Adipocyte (in vitro differentiated cells): ENCODE measurements at regions not wholly inside any gene's neighbourhood (a gene's known extent, or its start where the extent isn't known, plus 50 kb on each side); places are given as distances from the start of the nearest gene placed in this dataset.

Experiments
- DNase-seq: peaks from one replicate; pipeline ENCODE4 v3.0.0-alpha.2; 2015; ENCODE audit warnings: low read depth
- H3K27me3 ChIP-seq: replicated peaks from 2 replicates; pipeline ENCODE4 v1.7.0; 2013; ENCODE audit warnings: mild to moderate bottlenecking, low read length, moderate library complexity; ENCODE audit not compliant: control insufficient read depth, insufficient read depth
- H3K36me3 ChIP-seq: 2 replicates; pipeline ENCODE4 v1.7.0; 2013; ENCODE audit warnings: low read length, mild to moderate bottlenecking, moderate library complexity; ENCODE audit not compliant: control insufficient read depth, insufficient read depth, severe bottlenecking
- H3K4me1 ChIP-seq: 2 replicates; pipeline ENCODE4 v1.7.0; 2013; ENCODE audit warnings: mild to moderate bottlenecking, low read length, moderate library complexity; ENCODE audit not compliant: control insufficient read depth, insufficient read depth
- H3K4me3 ChIP-seq: 2 replicates; pipeline ENCODE4 v1.7.0; 2013; ENCODE audit warnings: mild to moderate bottlenecking, low read length, moderate library complexity
- H3K9ac ChIP-seq: 2 replicates; pipeline ENCODE4 v1.7.0; 2013; ENCODE audit warnings: mild to moderate bottlenecking, low read length, moderate library complexity
- H3K9me3 ChIP-seq: 2 replicates; pipeline ENCODE4 v1.7.0; 2013; ENCODE audit warnings: mild to moderate bottlenecking, low read length, moderate library complexity; ENCODE audit not compliant: control insufficient read depth

DNA sequence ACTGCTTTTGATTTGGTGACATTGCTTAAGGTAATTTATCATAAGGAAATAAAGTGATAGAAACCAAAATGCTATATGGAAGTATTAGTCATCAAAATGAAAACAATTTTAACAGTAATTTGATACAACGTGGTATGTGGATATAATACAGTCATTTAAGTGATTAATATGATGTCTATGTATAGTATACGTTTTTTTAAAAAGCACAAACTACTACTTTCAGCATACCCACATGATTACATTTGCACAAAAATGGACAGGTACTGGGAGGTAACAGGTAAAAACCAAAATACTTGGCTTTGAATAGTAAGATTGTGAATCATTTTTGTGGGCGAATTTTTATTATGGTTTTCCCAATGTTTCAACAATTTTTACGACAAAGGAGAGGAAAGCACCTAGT is 97.6 kb downstream of the OGFRL1 start:
- peaks cover 49% of the 10 kb centered on the region for H3K4me1 ChIP-seq
- no peak overlapping the region for H3K4me3 ChIP-seq
- no peaks in the 10 kb centered on the region for H3K9me3 ChIP-seq
- peaks cover 10% of the 10 kb centered on the region for H3K36me3 ChIP-seq
- no peaks in the 10 kb centered on the region for H3K27me3 ChIP-seq
- DNase-seq, result no peak
- peak overlapping the region; percentile 53 for H3K9ac ChIP-seq

DNA sequence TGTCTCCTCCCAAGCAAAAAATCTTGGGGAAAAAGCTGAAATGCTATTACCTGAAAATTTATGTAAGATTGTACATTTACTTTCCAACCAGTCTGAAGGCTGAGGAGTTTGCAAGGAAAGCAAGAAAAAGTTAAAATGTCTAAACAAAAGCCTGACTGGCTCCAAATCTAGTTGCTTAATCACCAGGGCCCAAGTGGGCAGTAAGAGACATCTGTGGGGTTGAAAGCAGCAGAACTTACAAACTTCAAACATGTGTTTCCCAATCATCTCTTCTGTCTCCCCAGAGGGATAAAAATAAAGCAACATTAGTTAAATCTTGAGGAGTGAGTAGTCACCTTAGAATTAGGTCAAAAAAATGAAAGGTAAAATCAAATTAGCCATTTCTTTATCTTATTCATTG is 98.6 kb downstream of the OGFRL1 start:
- peak; percentile 81 for DNase-seq
- peaks cover 10% of the 10 kb centered on the region for H3K36me3 ChIP-seq
- H3K27me3 ChIP-seq, result no peaks in the 10 kb centered on the region
- no peaks in the 10 kb centered on the region for H3K9me3 ChIP-seq
- peak overlapping the region; percentile 53 for H3K9ac ChIP-seq
- peaks cover 48% of the 10 kb centered on the region for H3K4me1 ChIP-seq
- H3K4me3 ChIP-seq, result peak overlapping the region; percentile 54

DNA sequence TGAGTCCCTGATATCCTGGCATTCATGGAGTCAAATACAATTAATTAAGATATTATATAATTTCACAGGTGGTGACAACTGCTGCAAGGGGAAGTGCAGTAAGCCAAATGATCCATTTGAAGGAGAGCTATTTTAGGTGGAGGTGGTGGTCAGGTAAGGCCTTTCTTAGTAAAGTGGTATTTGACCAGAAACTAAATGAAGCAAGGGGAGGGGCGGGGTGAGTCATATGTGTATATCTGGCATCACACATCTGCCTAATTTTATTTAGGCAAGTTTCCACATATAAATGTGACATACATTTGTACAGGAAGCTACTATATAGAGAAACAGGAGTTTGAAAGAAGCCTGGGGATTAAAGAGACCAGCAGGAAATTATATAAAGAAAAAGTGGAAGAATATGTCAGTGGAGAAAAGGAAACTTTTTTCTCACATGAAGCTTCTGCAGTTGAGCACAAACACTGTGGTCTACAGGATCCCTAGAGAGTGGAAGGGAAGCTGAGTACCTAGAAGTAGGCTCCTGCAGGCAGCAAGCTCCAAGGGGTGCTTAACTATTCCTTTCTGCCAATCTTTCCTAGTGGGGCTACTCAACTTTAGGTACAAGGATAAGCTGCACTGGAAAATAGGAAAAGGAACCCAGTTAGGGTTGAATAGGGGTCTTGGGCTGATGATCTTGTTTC is 99.6 kb downstream of the OGFRL1 start:
- Histone ChIP-seq H3K4me1 (peaks cover 56% of the 10 kb centered on the region), H3K9ac (peak overlapping the region; percentile 0), H3K4me3 (peak overlapping the region; percentile 23), H3K27me3 (no peaks in the 10 kb centered on the region), H3K9me3 (no peaks in the 10 kb centered on the region), H3K36me3 (peaks cover 4% of the 10 kb centered on the region)
- DNase-seq, result no peak

DNA sequence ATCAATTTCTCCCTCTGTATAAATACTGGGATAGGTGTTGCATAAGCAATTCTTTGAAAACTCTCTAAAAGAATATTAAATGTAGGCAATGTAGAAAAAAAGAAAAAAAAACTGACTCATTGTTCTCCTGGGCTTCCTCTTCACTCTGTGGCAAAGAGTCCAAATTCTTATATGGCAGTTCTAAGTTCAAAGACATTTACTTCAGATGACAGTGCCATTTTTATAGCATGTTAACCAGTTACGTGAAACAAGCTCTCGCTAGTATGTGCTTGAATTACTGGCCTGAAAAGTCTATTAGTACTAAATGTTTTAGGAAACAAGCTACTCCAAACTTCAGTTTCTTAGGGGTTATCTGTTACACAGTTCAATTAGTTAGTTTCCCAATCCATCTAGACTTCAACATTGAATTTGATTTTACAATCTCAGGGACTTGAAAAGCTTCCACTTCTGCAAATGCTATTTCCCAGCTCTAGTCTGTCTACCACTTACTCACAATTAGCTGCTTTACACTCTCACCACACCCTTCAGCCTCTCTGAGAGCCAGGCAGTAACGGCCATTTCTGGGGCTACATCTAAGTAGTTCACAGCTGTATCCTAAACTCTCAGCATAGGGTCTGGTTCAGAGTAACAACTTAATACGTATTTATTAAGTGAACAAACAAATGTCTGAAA is 100.4 kb downstream of the OGFRL1 start:
- Histone ChIP-seq H3K4me1 (peaks cover 64% of the 10 kb centered on the region), H3K4me3 (peak overlapping the region; percentile 23), H3K27me3 (no peaks in the 10 kb centered on the region), H3K36me3 (no peaks in the 10 kb centered on the region), H3K9me3 (no peaks in the 10 kb centered on the region), H3K9ac (peak overlapping the region; percentile 0)
- no peak for DNase-seq

DNA sequence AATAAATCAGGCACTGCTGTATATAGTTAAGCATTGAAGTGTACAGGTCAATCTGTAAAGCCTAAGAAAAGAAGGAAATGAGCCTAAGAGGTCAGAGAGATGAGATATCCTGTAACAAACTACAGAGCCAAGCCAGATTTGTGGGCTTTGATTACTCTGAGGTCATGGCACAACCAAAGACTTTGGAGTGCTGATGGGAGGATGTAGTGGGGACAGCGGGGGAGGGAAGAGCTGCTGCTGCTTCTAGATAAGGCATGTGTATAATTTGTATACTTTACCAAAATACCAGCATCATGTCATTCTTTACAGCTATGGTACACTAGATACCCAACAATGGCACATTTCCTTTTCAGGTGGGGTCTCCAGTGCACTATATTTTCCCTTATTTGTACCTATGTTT is 102.5 kb downstream of the OGFRL1 start:
- Histone ChIP-seq H3K36me3 (no peaks in the 10 kb centered on the region), H3K4me1 (peaks cover 70% of the 10 kb centered on the region), H3K9me3 (no peaks in the 10 kb centered on the region), H3K9ac (no peak overlapping the region), H3K27me3 (no peaks in the 10 kb centered on the region), H3K4me3 (no peak overlapping the region)
- no peak for DNase-seq

DNA sequence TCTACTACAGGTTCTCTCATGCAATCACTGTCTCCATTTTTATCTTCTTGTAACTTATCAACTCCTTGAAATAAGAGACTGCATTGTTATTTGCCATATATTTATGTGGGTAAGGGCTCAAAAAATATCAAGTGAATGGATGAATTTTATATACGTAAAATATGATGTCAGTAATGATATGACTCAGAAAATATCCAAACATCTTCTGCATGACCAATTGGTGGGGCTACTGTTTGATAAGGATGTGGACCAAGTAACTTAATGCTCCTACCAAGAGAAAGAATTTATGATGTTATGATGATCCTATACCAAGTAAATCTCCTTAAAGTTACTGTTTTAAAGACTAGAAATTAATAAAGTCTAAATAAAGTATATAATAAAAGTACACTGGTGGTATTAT is 103.7 kb downstream of the OGFRL1 start:
- Histone ChIP-seq H3K27me3 (no peaks in the 10 kb centered on the region), H3K36me3 (peaks cover 8% of the 10 kb centered on the region), H3K4me1 (peaks cover 59% of the 10 kb centered on the region), H3K4me3 (no peak overlapping the region), H3K9ac (no peak overlapping the region), H3K9me3 (no peaks in the 10 kb centered on the region)
- DNase-seq, result no peak

DNA sequence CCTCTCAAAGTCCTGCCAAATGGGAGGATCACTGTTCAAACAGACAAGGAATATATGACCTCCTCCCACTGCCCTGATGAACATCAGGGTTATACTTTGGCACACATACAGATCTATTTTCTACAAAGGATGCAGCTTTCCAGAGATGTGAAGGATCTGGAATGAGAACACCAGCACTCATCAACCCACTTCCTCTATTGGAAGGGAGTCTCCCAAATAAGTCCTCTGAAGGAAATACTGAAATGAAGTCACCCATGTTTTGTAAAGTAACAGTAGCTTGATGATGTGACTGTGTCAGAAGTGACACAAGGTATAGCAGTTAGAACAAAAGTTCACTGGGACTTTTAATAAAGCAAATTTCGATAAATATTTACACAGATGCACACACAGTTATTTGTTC is 104.9 kb downstream of the OGFRL1 start:
- peaks cover 15% of the 10 kb centered on the region for H3K36me3 ChIP-seq
- H3K4me3 ChIP-seq, result peak overlapping the region; percentile 64
- H3K4me1 ChIP-seq, result peaks cover 47% of the 10 kb centered on the region
- H3K27me3 ChIP-seq, result no peaks in the 10 kb centered on the region
- no peak for DNase-seq
- no peaks in the 10 kb centered on the region for H3K9me3 ChIP-seq
- H3K9ac ChIP-seq, result peak overlapping the region; percentile 59

DNA sequence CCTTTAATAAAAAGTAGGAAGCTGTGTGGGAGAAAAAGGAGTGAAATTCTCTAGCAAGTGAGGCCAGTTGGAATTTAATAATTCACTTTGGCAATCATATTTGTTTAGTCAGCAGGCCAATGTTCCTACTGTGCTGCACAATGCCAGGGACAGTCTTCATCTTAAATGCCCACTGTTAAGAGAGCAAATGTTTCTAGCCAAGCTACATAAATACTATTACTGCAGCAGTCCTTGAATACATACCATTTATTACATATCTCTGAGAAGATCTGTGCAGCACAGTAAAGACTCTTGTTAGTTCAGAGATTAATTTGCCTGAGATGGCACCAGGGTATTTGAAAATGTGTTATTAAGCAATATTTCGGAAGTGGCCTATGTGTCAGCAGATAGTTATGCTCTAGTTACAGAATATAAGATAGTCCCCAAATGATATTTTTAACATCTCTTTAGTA is 105.4 kb downstream of the OGFRL1 start:
- peak; percentile 63 for DNase-seq
- no peaks in the 10 kb centered on the region for H3K27me3 ChIP-seq
- peak overlapping the region; percentile 64 for H3K4me3 ChIP-seq
- peak overlapping the region; percentile 59 for H3K9ac ChIP-seq
- H3K36me3 ChIP-seq, result peaks cover 15% of the 10 kb centered on the region
- peaks cover 41% of the 10 kb centered on the region for H3K4me1 ChIP-seq
- H3K9me3 ChIP-seq, result no peaks in the 10 kb centered on the region

DNA sequence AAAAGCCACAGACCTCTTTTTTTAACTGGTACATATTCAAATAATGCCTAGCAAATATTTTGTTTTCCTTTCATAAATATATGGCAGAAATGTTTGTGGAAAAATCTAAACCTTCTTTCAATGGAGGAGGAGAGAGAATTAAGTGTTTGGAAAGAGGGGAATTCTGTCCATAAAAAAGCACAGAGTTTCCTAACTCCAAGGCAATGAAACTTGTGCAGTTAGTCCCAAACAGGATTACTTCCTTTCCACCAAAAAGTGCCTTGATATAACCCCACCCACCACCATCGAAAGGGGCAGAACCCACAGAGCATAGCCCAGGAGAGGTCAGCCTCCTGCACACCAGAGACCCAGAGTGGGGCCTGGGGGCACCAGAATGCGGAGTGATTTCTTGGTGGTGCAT is 106.3 kb downstream of the OGFRL1 start:
- Histone ChIP-seq H3K9me3 (no peaks in the 10 kb centered on the region), H3K27me3 (no peaks in the 10 kb centered on the region), H3K36me3 (peaks cover 15% of the 10 kb centered on the region), H3K4me1 (peaks cover 35% of the 10 kb centered on the region), H3K4me3 (peak overlapping the region; percentile 64), H3K9ac (no peak overlapping the region)
- DNase-seq, result no peak

DNA sequence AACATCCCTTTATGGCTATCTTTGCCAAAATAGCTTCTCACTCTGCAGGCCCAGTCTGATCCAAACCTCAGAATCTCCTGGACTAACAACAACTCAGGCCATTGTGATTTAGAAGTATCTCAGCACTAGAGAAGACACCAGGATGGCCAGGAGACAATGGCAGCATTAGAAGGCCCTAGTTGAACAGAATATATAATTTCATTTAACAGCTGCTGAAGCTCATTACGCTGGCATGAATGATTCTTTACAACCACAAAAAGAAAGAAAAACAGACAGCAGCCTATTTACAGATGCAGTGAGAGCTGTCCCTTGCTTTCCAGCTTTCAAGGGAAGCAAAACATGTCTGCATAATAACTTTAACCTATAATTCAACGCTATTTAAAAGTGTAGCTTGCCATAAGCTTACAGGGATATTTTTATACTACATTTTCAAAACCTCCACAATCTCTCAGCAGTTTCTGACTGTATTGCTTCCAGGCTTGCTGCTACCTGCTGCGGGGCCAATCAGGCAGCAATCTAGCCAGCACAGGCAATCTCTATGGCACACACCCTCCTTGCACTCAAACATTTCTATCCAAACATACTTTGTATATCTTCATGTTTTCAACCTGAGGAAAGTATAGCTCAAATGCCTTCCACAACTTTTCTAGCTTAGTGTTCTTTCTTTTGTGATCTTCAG is 107.3 kb downstream of the OGFRL1 start:
- H3K9ac ChIP-seq, result no peak overlapping the region
- H3K27me3 ChIP-seq, result no peaks in the 10 kb centered on the region
- H3K4me1 ChIP-seq, result peaks cover 34% of the 10 kb centered on the region
- no peak overlapping the region for H3K4me3 ChIP-seq
- H3K9me3 ChIP-seq, result no peaks in the 10 kb centered on the region
- no peak for DNase-seq
- peaks cover 15% of the 10 kb centered on the region for H3K36me3 ChIP-seq

DNA sequence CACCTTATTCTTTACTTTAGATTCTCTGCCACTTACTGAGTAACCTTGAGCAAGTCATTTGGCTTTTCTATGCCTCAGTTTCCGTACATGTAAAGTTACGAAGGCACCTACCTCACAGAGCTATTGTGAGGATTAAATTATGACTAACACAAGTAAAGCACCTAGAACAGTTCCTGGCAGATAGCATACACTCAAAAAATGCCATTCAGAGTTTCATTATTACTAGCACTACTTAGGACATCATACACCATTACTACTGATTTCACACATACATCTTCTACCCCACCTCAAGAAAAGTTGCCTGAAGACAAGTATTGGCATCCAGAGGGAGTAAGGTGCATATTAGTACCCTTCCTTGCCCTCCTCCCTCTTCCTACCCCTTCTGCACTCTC is 107.8 kb downstream of the OGFRL1 start:
- H3K36me3 ChIP-seq, result peaks cover 15% of the 10 kb centered on the region

More for the DNA sequence above, 107.8 kb downstream of the OGFRL1 start:
- Histone ChIP-seq H3K27me3 (no peaks in the 10 kb centered on the region), H3K4me1 (peaks cover 37% of the 10 kb centered on the region), H3K9me3 (no peaks in the 10 kb centered on the region), H3K9ac (no peak overlapping the region), H3K4me3 (no peak overlapping the region)
- DNase-seq, result no peak
